ENCODE measurements at regions not wholly inside any gene's neighbourhood (a gene's known extent, or its start where the extent isn't known, plus 50 kb on each side); places are given as distances from the start of the nearest gene placed in this dataset.
"Not testable (repeated sequence)": the region's sequence is repeated elsewhere in the genome, so short reads cannot be mapped to it uniquely, and the experiment has no call there.

DNA sequence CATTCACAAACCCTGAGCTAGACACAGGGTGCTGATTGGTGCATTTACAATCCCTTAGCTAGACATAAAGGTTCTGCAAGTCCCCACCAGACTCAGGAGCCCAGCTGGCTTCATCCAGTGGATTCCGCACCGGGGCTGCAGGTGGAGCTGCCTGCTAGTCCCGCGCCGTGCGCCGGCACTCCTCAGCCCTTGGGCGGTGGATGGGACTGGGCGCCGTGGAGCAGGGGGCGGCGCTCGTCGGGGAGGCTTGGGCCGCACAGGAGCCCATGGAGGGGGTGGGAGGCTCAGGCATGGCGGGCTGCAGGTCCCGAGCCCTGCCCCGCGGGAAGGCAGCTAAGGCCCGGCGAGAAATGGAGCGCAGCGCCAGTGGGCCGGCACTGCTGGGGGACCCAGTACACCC is 725.7 kb downstream of the TBC1D22A start:
- H3K27me3 Mint-ChIP-seq, H3K9me3 Mint-ChIP-seq, ATAC-seq, DNase-seq, H3K4me1 Mint-ChIP-seq, H3K4me3 Mint-ChIP-seq, H3K27ac Mint-ChIP-seq: not testable (repeated sequence)

GRCh38 chr22:47486569-47487312 is 724.3 kb downstream of the TBC1D22A start:
- peak overlapping the region in 1 of 2 donors; percentile 48 for H3K27ac Mint-ChIP-seq
- ATAC-seq, result no peak
- peak overlapping the region in 1 of 2 donors; percentile 13 for H3K4me3 Mint-ChIP-seq
- H3K4me1 Mint-ChIP-seq, result no peaks in the 10 kb centered on the region
- DNase-seq, result no peak
- H3K9me3 Mint-ChIP-seq, result no peaks in the 10 kb centered on the region
- peaks cover 8% of the 10 kb centered on the region for H3K27me3 Mint-ChIP-seq

DNA sequence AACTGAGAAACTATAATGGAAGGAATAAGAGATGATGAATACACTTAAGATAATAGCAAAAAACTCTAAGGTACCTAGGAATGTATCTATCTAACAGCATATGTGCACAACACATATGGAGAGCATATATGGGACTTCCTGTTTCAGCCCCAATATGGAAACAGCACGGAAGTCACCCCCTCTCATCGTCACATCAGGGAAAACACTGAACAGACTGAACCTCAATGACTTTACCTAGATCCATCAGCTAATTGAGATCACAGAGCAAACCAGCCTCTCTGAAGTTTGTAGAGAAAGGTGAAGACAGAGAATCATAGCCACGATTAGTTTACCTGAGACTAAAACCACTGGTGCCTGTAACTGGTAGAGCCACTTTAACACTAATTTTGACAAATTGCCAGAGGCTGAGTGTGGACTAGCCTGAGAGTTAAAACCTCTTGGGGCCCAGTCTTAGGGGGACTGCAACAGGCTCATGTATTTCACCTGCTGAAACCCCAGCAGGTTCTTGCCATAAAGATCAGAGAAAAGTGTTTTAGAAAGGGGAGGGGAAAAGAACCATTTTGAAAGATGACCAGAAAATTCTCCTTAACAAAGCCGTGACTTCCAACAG is 722.6 kb downstream of the TBC1D22A start:
- no peak for DNase-seq
- Mint-ChIP-seq H3K4me3 (no peak overlapping the region), H3K9me3 (no peaks in the 10 kb centered on the region), H3K27ac (no peak overlapping the region), H3K4me1 (no peaks in the 10 kb centered on the region), H3K27me3 (peaks cover 9% of the 10 kb centered on the region)
- ATAC-seq, result no peak

DNA sequence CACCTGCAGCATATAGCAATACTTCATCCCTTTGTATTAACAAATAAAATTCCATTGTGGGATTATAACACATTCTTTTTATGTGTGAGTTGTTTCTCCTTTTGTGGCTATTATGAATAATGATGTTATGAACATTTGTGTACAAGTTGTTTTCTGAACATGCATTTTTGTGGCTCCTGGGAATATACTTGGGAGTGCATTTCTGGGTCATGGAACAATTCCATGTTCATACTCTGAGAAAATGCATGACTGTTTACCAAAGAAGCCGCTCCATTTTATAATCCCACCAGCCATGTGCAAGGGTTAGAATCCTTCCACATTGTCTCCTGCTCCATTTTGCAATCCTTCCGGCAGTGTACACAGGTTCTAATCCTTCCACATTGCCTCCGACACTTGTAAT is 713.8 kb downstream of the TBC1D22A start:
- ATAC-seq, result no peak
- Mint-ChIP-seq H3K4me1 (peaks cover 13% of the 10 kb centered on the region), H3K27ac (no peak overlapping the region)

DNA sequence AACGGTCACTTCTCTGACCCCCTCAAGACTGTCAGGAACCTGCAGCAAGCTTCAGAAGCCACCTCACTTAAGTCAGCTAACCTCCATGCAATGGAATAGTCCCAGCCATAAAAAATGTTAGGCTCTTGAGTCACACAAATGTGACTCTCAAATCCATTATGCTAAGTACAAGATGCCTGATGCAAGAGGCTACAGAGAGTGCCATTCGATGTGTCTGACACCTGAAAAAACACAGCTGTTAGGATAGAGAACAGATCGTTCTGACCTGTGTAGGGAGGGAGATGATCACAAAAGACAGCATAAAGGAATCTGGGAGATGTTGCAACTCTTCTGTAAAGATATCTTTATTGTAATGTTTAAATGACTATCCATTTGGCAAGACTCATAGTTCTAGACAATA is 712.4 kb downstream of the TBC1D22A start:
- H3K4me3 Mint-ChIP-seq, result no peak overlapping the region
- H3K9me3 Mint-ChIP-seq, result no peaks in the 10 kb centered on the region
- no peak overlapping the region for H3K27ac Mint-ChIP-seq
- ATAC-seq, result no peak
- peaks cover 29% of the 10 kb centered on the region for H3K27me3 Mint-ChIP-seq
- peaks cover 13% of the 10 kb centered on the region for H3K4me1 Mint-ChIP-seq
- no peak for DNase-seq

More for the DNA sequence above, 713.8 kb downstream of the TBC1D22A start:
- Mint-ChIP-seq H3K9me3 (no peaks in the 10 kb centered on the region), H3K27me3 (peaks cover 33% of the 10 kb centered on the region), H3K4me3 (no peak overlapping the region)
- no peak for DNase-seq

DNA sequence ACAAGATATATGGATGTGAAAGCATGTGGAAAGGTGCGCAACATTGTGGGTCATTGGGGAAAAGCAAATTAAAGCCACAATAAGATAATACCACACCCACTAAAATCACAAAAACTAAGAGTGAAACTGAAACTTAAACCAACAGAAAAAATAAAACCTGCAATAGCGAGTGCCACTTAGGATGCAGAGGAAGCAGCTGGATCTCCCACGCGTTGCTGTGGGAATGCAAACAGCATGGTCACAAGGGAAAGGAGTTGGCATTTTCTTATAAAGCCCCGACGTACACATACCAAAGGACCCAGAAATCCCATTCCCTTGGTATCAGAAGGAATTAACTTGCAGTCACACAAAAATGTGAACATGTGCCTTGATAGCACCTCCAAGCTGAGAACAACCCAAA is 712.0 kb downstream of the TBC1D22A start:
- no peak for ATAC-seq
- H3K4me3 Mint-ChIP-seq, result no peak overlapping the region
- no peaks in the 10 kb centered on the region for H3K9me3 Mint-ChIP-seq
- DNase-seq, result no peak
- H3K27me3 Mint-ChIP-seq, result peaks cover 27% of the 10 kb centered on the region
- peaks cover 13% of the 10 kb centered on the region for H3K4me1 Mint-ChIP-seq
- H3K27ac Mint-ChIP-seq, result peak overlapping the region in 1 of 2 donors; percentile 76

- H3K27ac Mint-ChIP-seq, result no peak overlapping the region
- H3K4me3 Mint-ChIP-seq, result no peak overlapping the region
- peaks cover 0 to 3% of the 10 kb centered on the region in 2 donors for H3K9me3 Mint-ChIP-seq
- H3K4me1 Mint-ChIP-seq, result peaks cover 13% of the 10 kb centered on the region
- H3K27me3 Mint-ChIP-seq, result peaks cover 13% of the 10 kb centered on the region
- DNase-seq (no peak), ATAC-seq (no peak)
Observed at GRCh38 chr22:47472636-47473035, 710.2 kb downstream of the TBC1D22A start.

GRCh38 chr22:47471406-47471805 is 709.0 kb downstream of the TBC1D22A start:
- H3K27ac Mint-ChIP-seq, result no peak overlapping the region
- peaks cover 13% of the 10 kb centered on the region for H3K4me1 Mint-ChIP-seq
- no peak overlapping the region for H3K4me3 Mint-ChIP-seq
- peaks cover 9 to 16% of the 10 kb centered on the region in 2 donors for H3K9me3 Mint-ChIP-seq
- peaks cover 8% of the 10 kb centered on the region for H3K27me3 Mint-ChIP-seq
- DNase-seq (no peak), ATAC-seq (no peak)

GRCh38 chr22:47465809-47466208 is 703.4 kb downstream of the TBC1D22A start:
- H3K9me3 Mint-ChIP-seq, result peaks cover 12 to 19% of the 10 kb centered on the region in 2 donors
- H3K4me3 Mint-ChIP-seq, result no peak overlapping the region
- ATAC-seq, result no peak
- H3K27me3 Mint-ChIP-seq, result no peaks in the 10 kb centered on the region
- DNase-seq, result no peak
- no peak overlapping the region for H3K27ac Mint-ChIP-seq
- H3K4me1 Mint-ChIP-seq, result no peaks in the 10 kb centered on the region

GRCh38 chr22:47465222-47465621 is 702.8 kb downstream of the TBC1D22A start:
- Mint-ChIP-seq H3K9me3 (peaks cover 12 to 19% of the 10 kb centered on the region in 2 donors), H3K27me3 (no peaks in the 10 kb centered on the region), H3K27ac (no peak overlapping the region), H3K4me3 (no peak overlapping the region), H3K4me1 (no peaks in the 10 kb centered on the region)
- ATAC-seq, result no peak
- no peak for DNase-seq

DNA sequence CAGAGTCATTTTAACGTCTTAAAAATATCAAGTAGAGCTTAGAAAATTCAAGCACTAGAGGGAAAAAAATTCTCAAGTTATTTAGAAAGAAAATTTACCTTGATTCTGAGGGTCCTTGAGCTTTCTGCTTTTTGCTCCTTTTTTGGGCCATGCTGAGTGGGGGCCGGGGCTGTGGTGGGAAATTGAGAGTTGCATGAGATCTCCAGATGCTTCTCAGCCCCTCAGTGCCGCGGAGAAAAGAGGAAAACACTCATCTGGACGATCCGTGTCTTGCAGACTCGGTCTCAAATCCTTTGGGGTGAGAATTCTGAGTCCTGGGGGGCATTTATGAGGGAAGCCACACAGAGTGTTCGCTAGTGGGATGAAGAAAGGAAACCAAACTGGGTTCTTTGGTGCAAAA is 700.8 kb downstream of the TBC1D22A start:
- Mint-ChIP-seq H3K27ac (no peak overlapping the region), H3K27me3 (no peaks in the 10 kb centered on the region), H3K9me3 (peaks cover 12 to 19% of the 10 kb centered on the region in 2 donors), H3K4me1 (no peaks in the 10 kb centered on the region), H3K4me3 (no peak overlapping the region)
- ATAC-seq (no peak), DNase-seq (no peak)

DNA sequence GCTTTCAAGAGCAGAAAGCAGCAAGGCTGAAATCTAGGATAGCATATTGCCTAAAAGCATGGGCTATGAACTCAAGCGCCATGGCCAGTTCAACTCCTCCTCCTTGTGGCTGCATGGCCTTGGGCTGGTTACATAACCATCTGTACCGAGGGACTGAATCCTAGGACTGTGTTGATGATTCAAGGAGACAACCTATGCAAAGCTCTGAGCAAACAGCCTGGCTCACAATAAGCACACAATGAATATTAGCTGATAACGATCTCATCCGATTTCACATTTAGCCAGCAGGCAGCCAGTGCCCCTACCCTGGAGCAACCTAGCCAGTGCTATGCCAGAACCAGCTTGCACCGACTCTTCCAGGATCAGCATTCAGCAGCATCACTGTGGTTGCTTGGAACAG is 698.4 kb downstream of the TBC1D22A start:
- Mint-ChIP-seq H3K4me1 (no peaks in the 10 kb centered on the region), H3K9me3 (no peaks in the 10 kb centered on the region), H3K27ac (no peak overlapping the region), H3K4me3 (no peak overlapping the region), H3K27me3 (no peaks in the 10 kb centered on the region)
- ATAC-seq, result no peak
- DNase-seq, result no peak

DNA sequence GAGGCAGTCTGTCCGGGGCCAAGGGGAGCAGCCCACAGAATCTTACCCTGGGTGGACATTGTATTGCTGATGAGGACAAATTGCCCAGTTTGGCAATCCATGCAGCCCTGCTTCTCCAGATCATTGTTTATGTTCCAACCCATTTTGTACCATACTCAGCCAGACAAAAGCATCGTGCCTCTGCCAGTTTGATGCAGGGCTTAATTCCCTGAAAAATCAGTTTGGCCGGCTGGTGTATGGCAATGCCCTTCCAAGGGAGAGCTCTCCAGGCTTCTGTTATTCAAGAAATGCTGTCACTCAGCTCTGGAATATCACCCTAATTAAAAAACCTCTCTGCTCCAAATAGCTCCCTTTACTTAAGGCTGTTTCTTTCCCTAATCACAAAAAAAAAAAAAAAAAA is 697.7 kb downstream of the TBC1D22A start:
- H3K27me3 Mint-ChIP-seq, result no peaks in the 10 kb centered on the region
- ATAC-seq (no peak), DNase-seq (no peak)
- H3K9me3 Mint-ChIP-seq, result no peaks in the 10 kb centered on the region
- no peak overlapping the region for H3K4me3 Mint-ChIP-seq
- H3K27ac Mint-ChIP-seq, result no peak overlapping the region
- no peaks in the 10 kb centered on the region for H3K4me1 Mint-ChIP-seq

- H3K9me3 Mint-ChIP-seq, result peaks cover 2 to 12% of the 10 kb centered on the region in 2 donors
- DNase-seq (no peak), ATAC-seq (no peak)
- no peaks in the 10 kb centered on the region for H3K4me1 Mint-ChIP-seq
- H3K4me3 Mint-ChIP-seq, result no peak overlapping the region
- H3K27ac Mint-ChIP-seq, result no peak overlapping the region
- H3K27me3 Mint-ChIP-seq, result no peaks in the 10 kb centered on the region
Observed at GRCh38 chr22:47458348-47458747, 695.9 kb downstream of the TBC1D22A start.

DNA sequence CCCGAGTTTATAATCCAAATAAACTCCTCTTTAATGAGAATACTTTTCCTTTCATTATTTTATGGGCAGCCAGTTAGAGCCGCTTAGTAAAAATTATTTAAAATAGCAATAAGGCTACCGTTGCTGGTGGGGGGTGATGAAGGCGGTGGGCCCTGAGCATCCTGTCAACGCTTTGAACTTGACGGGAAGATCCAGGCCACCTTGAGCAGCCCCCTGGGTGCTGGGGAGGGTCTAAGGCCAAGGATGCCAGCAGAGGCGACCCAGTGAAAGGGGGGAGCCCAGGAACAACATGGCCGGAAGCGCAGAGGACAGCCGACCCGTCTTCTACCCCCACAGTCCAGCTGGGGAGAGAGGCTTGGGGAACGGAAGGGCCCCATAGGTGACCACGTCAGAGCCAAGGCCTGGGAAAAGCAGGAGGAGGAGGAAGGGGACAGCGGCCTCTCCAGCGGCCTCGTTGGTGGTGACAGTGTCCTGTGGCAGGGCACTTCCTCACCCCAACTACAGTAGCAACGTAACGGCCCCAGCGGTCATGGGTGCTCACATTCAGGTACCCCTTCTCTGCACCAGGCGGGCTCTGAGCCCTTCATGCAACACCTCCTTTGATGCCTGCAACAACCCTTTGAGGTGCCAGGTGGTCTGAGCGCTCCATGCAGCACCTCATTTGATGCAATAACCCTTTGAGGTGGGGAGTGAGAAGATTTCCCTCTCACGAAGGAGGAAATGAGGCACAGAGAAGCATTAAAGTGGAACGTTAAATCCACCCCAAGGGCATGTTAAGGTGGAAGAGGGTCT is 695.3 kb downstream of the TBC1D22A start:
- DNase-seq (no peak), ATAC-seq (no peak)
- peaks cover 5% of the 10 kb centered on the region for H3K27me3 Mint-ChIP-seq
- no peaks in the 10 kb centered on the region for H3K4me1 Mint-ChIP-seq
- H3K27ac Mint-ChIP-seq, result no peak overlapping the region
- peaks cover 8 to 19% of the 10 kb centered on the region in 2 donors for H3K9me3 Mint-ChIP-seq
- H3K4me3 Mint-ChIP-seq, result no peak overlapping the region

GRCh38 chr22:47457021-47457420 is 694.6 kb downstream of the TBC1D22A start:
- no peak overlapping the region for H3K4me3 Mint-ChIP-seq
- ATAC-seq, result no peak
- H3K9me3 Mint-ChIP-seq, result peaks cover 8 to 21% of the 10 kb centered on the region in 2 donors
- H3K27me3 Mint-ChIP-seq, result peaks cover 6% of the 10 kb centered on the region
- H3K4me1 Mint-ChIP-seq, result no peaks in the 10 kb centered on the region
- no peak overlapping the region for H3K27ac Mint-ChIP-seq
- no peak for DNase-seq

Measured in stimulated activated naive CD8-positive, alpha-beta T cell treated with anti-CD3 and anti-CD28 coated beads, Interleukin-15, amount 100 ng/mL, for 72 hours (primary cell).